Smooth muscle cell (in vitro differentiated cells): ENCODE measurements at regions not wholly inside any gene's neighbourhood (a gene's known extent, or its start where the extent isn't known, plus 50 kb on each side); places are given as distances from the start of the nearest gene placed in this dataset.

Experiments used
- DNase-seq: peaks from one replicate; lab custom pipeline; 2025; ENCODE audit not compliant: unreplicated experiment; lab: John Stamatoyannopoulos, UW
- H2AFZ ChIP-seq: fragments of 200-600 bp; sonication (generic); 2 replicates; pipeline ENCODE4 v1.6.0; 2016; ENCODE audit warnings: antibody characterized with exemption, low read depth, mild to moderate bottlenecking
- H3F3A ChIP-seq: fragments of 200-600 bp; sonication (generic); 2 replicates; pipeline ENCODE4 v1.6.0; 2017; ENCODE audit warnings: antibody characterized with exemption, low read depth
- H3K27ac ChIP-seq: fragments of 200-600 bp; sonication (generic); 2 replicates; pipeline ENCODE4 v1.5.1; 2016; ENCODE audit warnings: low read depth, mild to moderate bottlenecking
- H3K27me3 ChIP-seq: fragments of 200-600 bp; sonication (generic); 2 replicates; pipeline ENCODE4 v1.6.1; 2016; ENCODE audit warnings: low read depth, mild to moderate bottlenecking
- H3K36me3 ChIP-seq: fragments of 200-600 bp; sonication (generic); 2 replicates; pipeline ENCODE4 v1.5.1; 2016; ENCODE audit warnings: low read depth
- H3K4me1 ChIP-seq: fragments of 200-600 bp; sonication (generic); 2 replicates; pipeline ENCODE4 v1.5.1; 2016; ENCODE audit warnings: low read depth
- H3K4me2 ChIP-seq: fragments of 200-600 bp; sonication (generic); 2 replicates; pipeline ENCODE4 v1.6.0; 2016; ENCODE audit warnings: mild to moderate bottlenecking
- H3K4me3 ChIP-seq: fragments of 200-600 bp; sonication (generic); 2 replicates; pipeline ENCODE4 v1.5.1; 2016; ENCODE audit warnings: mild to moderate bottlenecking
- H3K79me2 ChIP-seq: fragments of 200-600 bp; sonication (generic); 2 replicates; pipeline ENCODE4 v1.6.0; 2016; ENCODE audit warnings: low read depth, mild to moderate bottlenecking
- H3K9ac ChIP-seq: fragments of 200-600 bp; sonication (generic); 2 replicates; pipeline ENCODE4 v1.6.0; 2016; ENCODE audit warnings: low read depth
- H3K9me3 ChIP-seq: fragments of 200-600 bp; sonication (generic); replicated peaks from 2 replicates; pipeline ENCODE4 v1.5.1; 2016; ENCODE audit warnings: low read depth
- H4K20me1 ChIP-seq: fragments of 200-600 bp; sonication (generic); 2 replicates; pipeline ENCODE4 v1.6.0; 2016; ENCODE audit warnings: low read depth
- CTCF ChIP-seq: fragments of 200-600 bp; sonication (generic); IDR thresholded peaks from 2 replicates; pipeline ENCODE4 v1.5.1; 2017; ENCODE audit warnings: borderline replicate concordance, mild to moderate bottlenecking, antibody characterized with exemption; ENCODE audit not compliant: insufficient read depth, poor library complexity, severe bottlenecking
- WGBS: methylation state at CpG from one replicate; pipeline ENCODE4 v1.1.7; 2016; ENCODE audit warnings: low lambda C conversion rate; 5-methylcytosine and 5-hydroxymethylcytosine counted together

- WGBS = 80% methylated on average over 8 of the region's 8 CpGs
- H3K9ac ChIP-seq = no peak overlapping the region
- DNase-seq = no peak
- no peak overlapping the region for H2AFZ ChIP-seq
- H3K36me3 ChIP-seq = no peaks in the 10 kb centered on the region
- H3K9me3 ChIP-seq = no peaks in the 10 kb centered on the region
- no peaks in the 10 kb centered on the region for H3K4me1 ChIP-seq
- peaks cover 8% of the 10 kb centered on the region for H3K27me3 ChIP-seq
- no peak overlapping the region for H3K27ac ChIP-seq
- H4K20me1 ChIP-seq = no peaks in the 10 kb centered on the region
- no peaks in the 10 kb centered on the region for H3F3A ChIP-seq
- no peak for TF ChIP-seq CTCF
- H3K79me2 ChIP-seq = no peaks in the 10 kb centered on the region
- no peak overlapping the region for H3K4me3 ChIP-seq
- H3K4me2 ChIP-seq = no peak overlapping the region
Measured at GRCh38 chr2:238562446-238562845, 135.7 kb downstream of the ASB1 start.

- H3K36me3 ChIP-seq = no peaks in the 10 kb centered on the region
- no peaks in the 10 kb centered on the region for H3K79me2 ChIP-seq
- no peak overlapping the region for H3K4me2 ChIP-seq
- no peaks in the 10 kb centered on the region for H3K9me3 ChIP-seq
- H4K20me1 ChIP-seq = no peaks in the 10 kb centered on the region
- DNase-seq = no peak
- H3F3A ChIP-seq = no peaks in the 10 kb centered on the region
- no peak overlapping the region for H3K4me3 ChIP-seq
- H3K27me3 ChIP-seq = peaks cover 8% of the 10 kb centered on the region
- no peak overlapping the region for H2AFZ ChIP-seq
- WGBS = 90% methylated on average over 10 of the region's 10 CpGs
- TF ChIP-seq CTCF = no peak
- H3K4me1 ChIP-seq = no peaks in the 10 kb centered on the region
- H3K9ac ChIP-seq = no peak overlapping the region
- H3K27ac ChIP-seq = no peak overlapping the region
Measured at GRCh38 chr2:238563551-238563950, 136.8 kb downstream of the ASB1 start.

- no peaks in the 10 kb centered on the region for H3F3A ChIP-seq
- H3K4me3 ChIP-seq = no peak overlapping the region
- 85% methylated on average over 16 of the region's 16 CpGs for WGBS
- H3K36me3 ChIP-seq = no peaks in the 10 kb centered on the region
- DNase-seq = no peak
- no peaks in the 10 kb centered on the region for H3K4me1 ChIP-seq
- H3K4me2 ChIP-seq = no peak overlapping the region
- H3K9me3 ChIP-seq = no peaks in the 10 kb centered on the region
- H3K27ac ChIP-seq = no peak overlapping the region
- peaks cover 8% of the 10 kb centered on the region for H3K27me3 ChIP-seq
- H3K9ac ChIP-seq = no peak overlapping the region
- H2AFZ ChIP-seq = no peak overlapping the region
- H3K79me2 ChIP-seq = no peaks in the 10 kb centered on the region
- no peaks in the 10 kb centered on the region for H4K20me1 ChIP-seq
- no peak for TF ChIP-seq CTCF
Measured at GRCh38 chr2:238564286-238564920, 137.7 kb downstream of the ASB1 start.

- Histone ChIP-seq H3K4me2 (no peak overlapping the region), H3K4me3 (no peak overlapping the region), H3K9ac (no peak overlapping the region), H3K27me3 (peaks cover 8% of the 10 kb centered on the region), H3K27ac (no peak overlapping the region), H3K79me2 (no peaks in the 10 kb centered on the region), H3K36me3 (no peaks in the 10 kb centered on the region), H3K4me1 (no peaks in the 10 kb centered on the region), H3K9me3 (no peaks in the 10 kb centered on the region), H2AFZ (no peak overlapping the region), H3F3A (no peaks in the 10 kb centered on the region), H4K20me1 (no peaks in the 10 kb centered on the region)
- 91% methylated on average over 6 of the region's 6 CpGs for WGBS
- DNase-seq = no peak
- no peak for TF ChIP-seq CTCF
Measured at GRCh38 chr2:238565031-238565430, 138.3 kb downstream of the ASB1 start.
